GM12873 (cell line): ENCODE measurements at regions not wholly inside any gene's neighbourhood (a gene's known extent, or its start where the extent isn't known, plus 50 kb on each side); places are given as distances from the start of the nearest gene placed in this dataset.

Source experiments
- TF ChIP-seq, protein P1 (sequence below): IDR thresholded peaks from 2 replicates; pipeline ENCODE4 v1.5.1; 2012; ENCODE audit warnings: low read depth, mild to moderate bottlenecking, moderate library complexity, low read length, control low read depth; ENCODE audit not compliant: insufficient read depth; ENCODE audit errors: missing control alignments

DNA sequence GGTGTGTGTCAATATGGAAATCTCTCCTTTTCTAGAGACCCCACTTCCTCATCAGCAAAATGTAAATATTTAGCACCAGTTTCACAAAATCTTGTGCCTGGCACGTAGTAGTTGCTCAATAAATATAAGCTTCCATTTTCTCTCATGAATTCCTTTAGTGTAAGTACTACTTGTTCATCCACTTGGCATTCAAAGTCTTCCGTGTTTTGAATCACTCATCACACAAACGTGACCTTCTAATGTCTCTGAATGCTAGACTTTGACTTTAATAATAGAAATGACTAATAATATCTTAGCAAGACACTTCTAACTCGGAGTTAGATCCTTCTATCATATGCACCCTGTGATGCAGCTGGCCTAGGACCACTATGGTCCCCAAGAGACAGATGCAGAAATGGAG lies 168.7 kb upstream of the ZNF32 start:
- TF ChIP-seq, protein P1, sequence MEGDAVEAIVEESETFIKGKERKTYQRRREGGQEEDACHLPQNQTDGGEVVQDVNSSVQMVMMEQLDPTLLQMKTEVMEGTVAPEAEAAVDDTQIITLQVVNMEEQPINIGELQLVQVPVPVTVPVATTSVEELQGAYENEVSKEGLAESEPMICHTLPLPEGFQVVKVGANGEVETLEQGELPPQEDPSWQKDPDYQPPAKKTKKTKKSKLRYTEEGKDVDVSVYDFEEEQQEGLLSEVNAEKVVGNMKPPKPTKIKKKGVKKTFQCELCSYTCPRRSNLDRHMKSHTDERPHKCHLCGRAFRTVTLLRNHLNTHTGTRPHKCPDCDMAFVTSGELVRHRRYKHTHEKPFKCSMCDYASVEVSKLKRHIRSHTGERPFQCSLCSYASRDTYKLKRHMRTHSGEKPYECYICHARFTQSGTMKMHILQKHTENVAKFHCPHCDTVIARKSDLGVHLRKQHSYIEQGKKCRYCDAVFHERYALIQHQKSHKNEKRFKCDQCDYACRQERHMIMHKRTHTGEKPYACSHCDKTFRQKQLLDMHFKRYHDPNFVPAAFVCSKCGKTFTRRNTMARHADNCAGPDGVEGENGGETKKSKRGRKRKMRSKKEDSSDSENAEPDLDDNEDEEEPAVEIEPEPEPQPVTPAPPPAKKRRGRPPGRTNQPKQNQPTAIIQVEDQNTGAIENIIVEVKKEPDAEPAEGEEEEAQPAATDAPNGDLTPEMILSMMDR: no peak

DNA sequence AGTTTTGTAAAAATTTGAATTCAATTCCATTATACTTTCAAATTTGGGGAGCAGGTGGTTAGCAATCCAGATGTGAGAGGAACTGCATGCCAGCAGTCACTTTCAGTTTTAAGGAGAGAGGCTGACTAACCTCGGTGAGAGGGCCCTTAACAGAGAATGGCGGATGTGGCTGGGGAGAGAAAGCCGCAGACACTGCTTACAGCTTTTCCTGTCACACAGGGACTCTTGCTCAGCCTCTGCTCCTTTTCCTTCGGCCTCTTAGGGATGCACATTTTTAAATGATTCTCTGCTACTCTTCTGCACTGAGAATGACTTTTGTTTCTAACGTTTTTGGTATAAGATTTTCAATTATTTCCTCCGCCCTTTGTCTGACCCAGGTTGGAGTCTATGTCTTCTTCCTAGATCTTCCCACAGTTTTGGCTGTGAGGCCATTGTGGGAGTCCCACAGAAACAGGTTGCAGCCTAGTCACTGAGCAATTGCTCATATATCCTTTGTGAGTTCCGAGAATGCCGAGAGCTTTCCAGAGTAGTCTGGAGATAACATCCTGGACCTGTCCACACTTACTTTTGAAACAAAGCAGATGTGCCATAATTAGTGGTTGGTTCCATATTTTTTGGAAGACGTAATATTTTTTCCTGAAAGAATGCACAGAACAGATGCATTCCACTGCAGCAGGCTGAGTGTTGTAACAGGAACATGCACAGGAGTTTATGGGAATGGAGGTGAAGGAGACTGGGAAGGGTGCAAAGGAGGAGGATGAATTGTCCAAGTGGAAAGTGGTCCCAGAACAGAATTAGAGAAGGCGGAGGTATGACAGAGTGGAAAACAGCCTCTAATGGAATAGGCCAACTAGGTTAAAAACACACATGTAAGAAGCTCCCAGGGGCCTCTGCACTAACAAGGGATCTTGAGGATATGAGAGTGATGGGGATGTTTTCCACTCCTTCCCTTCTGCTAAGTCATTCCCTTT lies 168.0 kb upstream of the ZNF32 start:
- TF ChIP-seq, protein P1: no peak

DNA sequence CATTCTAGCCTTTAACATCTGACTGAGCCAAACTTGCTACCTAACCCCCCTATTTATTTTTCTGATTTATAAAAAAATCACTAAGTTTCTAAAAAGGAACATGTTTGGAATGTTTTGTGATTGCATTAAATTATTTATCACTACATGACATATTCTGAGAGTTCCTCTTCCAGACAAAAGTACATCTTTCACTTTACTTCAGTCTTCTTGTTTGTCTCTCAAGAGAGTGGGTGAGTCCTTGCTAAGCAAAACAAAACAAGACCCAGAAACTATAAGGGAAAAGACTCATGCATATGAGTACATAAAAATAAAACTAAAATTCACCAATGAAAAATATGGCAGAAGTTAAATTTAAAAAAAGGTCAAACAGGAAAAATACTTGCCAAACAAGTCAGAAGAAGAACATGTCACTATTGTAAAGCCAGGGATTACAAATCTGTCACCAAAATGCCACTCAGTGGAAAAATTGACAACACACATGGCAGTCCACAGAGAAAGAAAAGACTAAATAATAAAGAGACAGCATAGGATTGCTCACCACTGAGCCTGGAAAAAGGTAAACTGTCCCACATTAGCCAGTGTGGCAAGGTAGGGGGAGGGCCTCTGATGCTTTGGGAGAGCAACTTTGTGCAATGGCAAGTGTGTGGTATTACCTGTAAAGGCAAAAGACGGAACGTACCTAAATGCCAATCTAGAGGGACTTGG lies 166.7 kb upstream of the ZNF32 start:
- TF ChIP-seq, protein P1: no peak

DNA sequence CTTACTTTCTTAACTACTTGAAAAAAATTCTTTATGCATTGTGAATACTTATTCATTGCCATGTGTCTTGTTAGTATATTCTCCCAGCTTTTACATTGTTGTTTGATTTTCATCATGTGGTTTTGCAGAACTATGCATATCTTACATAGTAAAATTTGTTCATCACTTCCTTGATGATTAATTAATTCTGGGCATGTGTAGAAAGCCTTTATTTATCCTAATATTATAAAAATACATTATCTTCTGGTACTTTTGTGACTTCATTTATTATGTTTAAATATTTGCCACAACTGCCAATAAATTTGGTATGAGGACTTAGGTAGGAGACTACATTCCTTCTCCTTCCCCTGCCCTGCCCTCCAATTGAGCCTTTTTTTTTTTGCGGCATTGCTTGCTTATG lies 166.0 kb upstream of the ZNF32 start:
- TF ChIP-seq, protein P1: no peak

DNA sequence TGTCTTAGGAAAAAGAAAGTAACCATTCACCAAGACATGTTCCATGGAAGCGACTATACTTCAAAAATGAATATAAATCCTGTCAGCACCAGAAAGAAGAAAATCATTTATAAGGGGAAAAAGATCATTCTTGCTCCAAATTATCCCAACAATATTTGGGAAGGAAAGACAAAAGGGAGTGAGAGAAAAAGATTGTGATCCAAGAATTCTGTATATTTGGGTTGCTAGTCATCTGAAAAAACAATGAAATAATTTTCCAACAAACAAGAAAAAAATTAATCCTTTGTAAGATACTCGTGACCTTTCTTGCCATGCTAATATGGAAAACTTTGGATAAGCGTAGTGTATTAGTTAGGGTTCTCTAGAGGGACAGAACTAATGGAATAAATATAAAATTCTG lies 163.2 kb upstream of the ZNF32 start:
- TF ChIP-seq, protein P1: no peak

DNA sequence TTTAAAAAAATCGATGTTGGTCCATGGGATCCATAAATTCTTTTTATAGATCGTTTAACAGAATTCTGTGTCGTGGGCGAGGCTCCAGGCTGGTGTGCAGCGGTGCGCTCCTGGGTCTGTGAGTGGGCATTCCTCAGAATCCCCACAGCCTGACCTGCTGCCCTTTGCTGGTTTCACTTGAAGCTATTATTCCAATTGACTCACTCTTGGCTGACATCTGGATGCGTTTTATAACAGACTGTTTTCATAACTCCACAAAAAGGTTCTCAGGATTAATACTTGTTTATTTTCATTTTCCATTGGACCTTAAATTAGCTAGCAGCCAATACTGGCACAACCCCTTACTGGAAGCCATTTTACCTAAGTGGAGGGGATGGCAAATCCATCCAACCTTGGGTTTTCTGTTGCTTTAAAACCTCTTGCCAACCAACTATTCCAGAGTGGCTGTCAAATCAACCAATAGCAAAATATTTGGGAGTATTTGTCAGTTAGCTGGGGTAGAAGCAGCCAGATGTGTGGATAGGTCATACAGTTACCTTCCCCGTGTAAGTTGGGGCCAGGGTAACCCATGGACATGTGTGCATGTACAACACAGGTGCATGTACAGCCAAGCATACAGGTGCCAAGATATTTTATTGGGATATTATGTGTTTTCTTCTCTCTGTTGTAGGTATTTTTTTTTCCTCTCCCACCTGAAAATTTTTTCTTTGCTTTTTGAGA lies 160.7 kb upstream of the ZNF32 start:
- TF ChIP-seq, protein P1: no peak

DNA sequence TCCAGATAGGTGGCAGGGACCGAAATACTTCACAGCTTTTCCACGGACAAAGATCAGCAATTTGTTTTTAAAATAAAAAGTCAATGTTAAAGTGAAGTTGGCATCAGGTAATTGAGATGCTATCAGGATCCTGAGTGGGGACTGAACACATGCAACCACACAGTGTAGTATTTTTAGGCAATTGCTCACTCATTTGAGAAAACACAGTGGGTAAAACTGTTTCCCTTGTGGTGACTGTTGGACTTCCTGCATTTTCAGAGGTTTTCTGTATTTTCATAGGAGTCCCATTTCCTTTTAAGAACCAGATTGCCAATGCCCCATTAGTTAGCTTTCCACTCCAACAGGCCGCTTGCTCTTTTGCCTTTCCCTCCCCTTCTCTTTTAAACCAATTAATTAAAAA lies 159.5 kb upstream of the ZNF32 start:
- TF ChIP-seq, protein P1: no peak
